PC-3 (cell line): ENCODE measurements at regions not wholly inside any gene's neighbourhood (a gene's known extent, or its start where the extent isn't known, plus 50 kb on each side); places are given as distances from the start of the nearest gene placed in this dataset.

Source experiments
- ATAC-seq: fragments of 200-7000 bp; cut with Tn5 transposase; 2 replicates; pipeline ENCODE4 v1.9.1; 2020; ENCODE audit warnings: mild to moderate bottlenecking, moderate library complexity
- BruUV-seq: library from RNA; stranded (reverse); fragments of 400-500 nt; replicated peaks from 2 replicates; lab custom pipeline; 2021; lab: Mats Ljungman, UMichigan
- CTCF ChIA-PET: fragments of 300-600 bp; sonication (Branson Sonifier 250); formaldehyde crosslinking; loops from one replicate; lab custom pipeline; 2022; ENCODE audit warnings: antibody characterized with exemption; lab: Charles Lee
- POLR2A ChIA-PET: fragments of 300-600 bp; sonication (Branson Sonifier 250); formaldehyde crosslinking; loops from one replicate; lab custom pipeline; 2022; ENCODE audit warnings: antibody characterized with exemption; ENCODE audit not compliant: unreplicated experiment; lab: Charles Lee
- DNase-seq: peaks from one replicate; pipeline ENCODE4 v3.0.0-alpha.2; 2015
- H2AFZ ChIP-seq: fragments of 300-600 bp; sonication (generic); 2 replicates; pipeline ENCODE4 v1.6.0; 2016; ENCODE audit warnings: antibody characterized with exemption, low read length
- H3F3A ChIP-seq: fragments of 300-600 bp; sonication (generic); one replicate; pipeline ENCODE4 v1.6.0; 2017; ENCODE audit warnings: antibody characterized with exemption, low read length, control low read depth, mild to moderate bottlenecking; ENCODE audit not compliant: unreplicated experiment
- H3K27ac ChIP-seq: fragments of 300-600 bp; sonication (generic); 2 replicates; pipeline ENCODE4 v1.5.1; 2016; ENCODE audit warnings: mild to moderate bottlenecking, low read length
- H3K27me3 ChIP-seq: fragments of 300-600 bp; sonication (generic); 2 replicates; pipeline ENCODE4 v1.6.1; 2016; ENCODE audit warnings: low read length, mixed read lengths
- H3K36me3 ChIP-seq: fragments of 300-600 bp; sonication (generic); 2 replicates; pipeline ENCODE4 v1.6.1; 2016; ENCODE audit warnings: low read depth, mixed run types, low read length, mixed read lengths
- H3K4me1 ChIP-seq: fragments of 300-600 bp; sonication (generic); 2 replicates; pipeline ENCODE4 v1.5.1; 2016; ENCODE audit warnings: low read length; ENCODE audit not compliant: insufficient read depth
- H3K4me2 ChIP-seq: fragments of 300-600 bp; sonication (generic); 2 replicates; pipeline ENCODE4 v1.6.0; 2016; ENCODE audit warnings: low read length
- H3K4me3 ChIP-seq: fragments of 300-600 bp; sonication (generic); 2 replicates; pipeline ENCODE4 v1.5.1; 2016; ENCODE audit warnings: mild to moderate bottlenecking, low read length, mixed read lengths
- H3K79me2 ChIP-seq: fragments of 300-600 bp; sonication (generic); 2 replicates; pipeline ENCODE4 v1.6.1; 2017; ENCODE audit warnings: low read length, mixed read lengths
- H3K9ac ChIP-seq: fragments of 300-600 bp; sonication (generic); 2 replicates; pipeline ENCODE4 v1.6.0; 2016; ENCODE audit warnings: mild to moderate bottlenecking, low read length
- H3K9me2 ChIP-seq: fragments of 300-600 bp; sonication (generic); replicated peaks from 2 replicates; pipeline ENCODE4 v1.6.1; 2016; ENCODE audit warnings: mixed run types, low read length, mixed read lengths
- H3K9me3 ChIP-seq: fragments of 300-600 bp; sonication (generic); 2 replicates; pipeline ENCODE4 v1.6.1; 2016; ENCODE audit warnings: low read length, mixed read lengths
- H4K20me1 ChIP-seq: fragments of 300-600 bp; sonication (generic); 2 replicates; pipeline ENCODE4 v1.6.1; 2016; ENCODE audit warnings: low read length, mixed read lengths
- EZH2 ChIP-seq: fragments of 300-600 bp; sonication (generic); IDR thresholded peaks from one replicate; pipeline ENCODE4 v1.6.1; 2017; ENCODE audit warnings: antibody characterized with exemption, mild to moderate bottlenecking, low read length; ENCODE audit not compliant: unreplicated experiment
- EZH2phosphoT487 ChIP-seq: fragments of 300-600 bp; sonication (generic); IDR thresholded peaks from 2 replicates; pipeline ENCODE4 v1.6.1; 2018; ENCODE audit warnings: mild to moderate bottlenecking, antibody characterized with exemption, low read length, borderline replicate concordance
- intact Hi-C: fragments of 100-400 bp; cut with micrococcal nuclease; formaldehyde crosslinking; loops from 2 replicates; pipeline ENCODE4 v1.9.0; 2023
- TF ChIP-seq, protein P1 (sequence below): fragments of 300-600 bp; sonication (generic); conservative IDR thresholded peaks from 2 replicates; pipeline ENCODE4 v1.5.1; 2017; ENCODE audit warnings: antibody characterized with exemption, low read depth, mild to moderate bottlenecking, low read length

DNA sequence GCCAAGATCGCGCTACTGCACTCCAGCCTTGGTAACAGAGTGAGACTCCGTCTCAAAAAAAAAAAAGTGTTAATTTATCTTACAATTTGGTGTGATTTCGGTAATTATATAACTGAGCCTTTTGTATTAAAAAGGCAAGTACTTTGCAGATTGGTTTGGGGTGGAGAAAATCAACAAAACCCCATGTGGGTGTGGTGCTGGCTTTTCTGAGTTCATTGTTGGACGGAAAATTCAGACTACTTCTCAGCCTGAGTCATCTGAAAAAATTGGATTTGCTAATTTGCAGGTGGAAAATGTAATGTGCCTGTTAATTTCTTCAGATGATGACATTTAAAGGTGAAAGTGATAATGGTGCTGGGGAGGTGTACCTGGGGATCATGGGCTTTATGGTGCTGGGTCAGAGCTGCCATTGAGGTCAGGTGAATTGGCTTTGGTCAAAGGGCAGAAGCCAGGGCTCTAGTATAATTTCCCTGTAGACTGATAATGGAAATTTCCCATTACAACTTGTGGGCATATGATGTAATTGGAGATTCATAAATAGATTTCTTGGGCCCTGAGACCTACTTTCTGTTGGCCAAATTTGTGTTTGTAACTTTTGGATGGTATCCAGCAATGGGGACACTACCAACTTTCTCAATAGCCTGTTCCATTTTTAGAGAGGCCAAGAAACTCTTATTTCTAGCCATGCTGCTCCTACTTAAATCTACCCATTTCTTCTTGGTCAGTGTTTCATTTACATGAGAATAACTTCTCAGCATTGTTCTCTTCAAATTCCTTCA lies 74.3 kb upstream of the TEX13D start:
- CTCF ChIA-PET: no interaction called here
- Histone ChIP-seq H3K4me2 (no peak overlapping the region), H3K36me3 (no peaks in the 10 kb centered on the region), H3K79me2 (no peaks in the 10 kb centered on the region), H3K4me1 (no peaks in the 10 kb centered on the region), H3K9ac (no peak overlapping the region), H3K9me2 (no peaks in the 10 kb centered on the region), H3K27ac (no peak overlapping the region), H2AFZ (no peak overlapping the region), H3K27me3 (no peaks in the 10 kb centered on the region), H3K9me3 (no peaks in the 10 kb centered on the region), H3F3A (no peaks in the 10 kb centered on the region), H3K4me3 (no peak overlapping the region), H4K20me1 (no peaks in the 10 kb centered on the region)
- TF ChIP-seq EZH2phosphoT487: no peak
- TF ChIP-seq, protein P1, sequence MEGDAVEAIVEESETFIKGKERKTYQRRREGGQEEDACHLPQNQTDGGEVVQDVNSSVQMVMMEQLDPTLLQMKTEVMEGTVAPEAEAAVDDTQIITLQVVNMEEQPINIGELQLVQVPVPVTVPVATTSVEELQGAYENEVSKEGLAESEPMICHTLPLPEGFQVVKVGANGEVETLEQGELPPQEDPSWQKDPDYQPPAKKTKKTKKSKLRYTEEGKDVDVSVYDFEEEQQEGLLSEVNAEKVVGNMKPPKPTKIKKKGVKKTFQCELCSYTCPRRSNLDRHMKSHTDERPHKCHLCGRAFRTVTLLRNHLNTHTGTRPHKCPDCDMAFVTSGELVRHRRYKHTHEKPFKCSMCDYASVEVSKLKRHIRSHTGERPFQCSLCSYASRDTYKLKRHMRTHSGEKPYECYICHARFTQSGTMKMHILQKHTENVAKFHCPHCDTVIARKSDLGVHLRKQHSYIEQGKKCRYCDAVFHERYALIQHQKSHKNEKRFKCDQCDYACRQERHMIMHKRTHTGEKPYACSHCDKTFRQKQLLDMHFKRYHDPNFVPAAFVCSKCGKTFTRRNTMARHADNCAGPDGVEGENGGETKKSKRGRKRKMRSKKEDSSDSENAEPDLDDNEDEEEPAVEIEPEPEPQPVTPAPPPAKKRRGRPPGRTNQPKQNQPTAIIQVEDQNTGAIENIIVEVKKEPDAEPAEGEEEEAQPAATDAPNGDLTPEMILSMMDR: no peak
- TF ChIP-seq EZH2: no peak
- DNase-seq (no peak), ATAC-seq (no peak)
- BruUV-seq: no TSS peak
- POLR2A ChIA-PET: no interaction called here
- intact Hi-C loops: no loop called here

DNA sequence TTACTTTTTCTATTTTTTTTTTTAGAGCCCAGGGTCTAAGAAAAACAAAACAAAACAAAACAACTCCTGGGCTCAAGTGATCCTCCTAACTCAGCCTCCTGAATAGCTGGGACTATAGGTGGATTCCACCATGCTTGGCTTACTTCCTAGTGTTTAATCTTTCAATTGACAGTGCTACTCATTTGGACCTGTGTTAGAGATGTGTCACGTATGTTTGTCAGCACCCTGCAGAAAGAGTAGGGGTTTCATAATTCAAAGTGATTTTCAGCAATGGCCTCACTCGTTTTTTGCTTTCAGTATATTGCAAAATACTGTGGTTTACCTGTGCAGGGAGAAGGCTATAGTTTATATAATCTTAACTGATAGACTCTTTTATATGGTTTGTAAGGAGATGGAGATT lies 71.6 kb upstream of the TEX13D start:
- intact Hi-C loops: no loop called here
- no peak overlapping the region for H2AFZ ChIP-seq
- H3K4me3 ChIP-seq: no peak overlapping the region
- H3K9me3 ChIP-seq: no peaks in the 10 kb centered on the region
- no peaks in the 10 kb centered on the region for H4K20me1 ChIP-seq
- ChIA-PET POLR2A (no interaction called here), CTCF (no interaction called here)
- no peak for DNase-seq
- H3K4me2 ChIP-seq: no peak overlapping the region
- H3F3A ChIP-seq: no peaks in the 10 kb centered on the region
- no peak overlapping the region for H3K9ac ChIP-seq
- H3K79me2 ChIP-seq: no peaks in the 10 kb centered on the region
- TF ChIP-seq EZH2phosphoT487 (no peak), EZH2 (no peak)
- TF ChIP-seq, protein P1: no peak
- no peaks in the 10 kb centered on the region for H3K4me1 ChIP-seq
- ATAC-seq: no peak
- no peaks in the 10 kb centered on the region for H3K27me3 ChIP-seq
- no peaks in the 10 kb centered on the region for H3K9me2 ChIP-seq
- no TSS peak for BruUV-seq
- no peaks in the 10 kb centered on the region for H3K36me3 ChIP-seq
- H3K27ac ChIP-seq: no peak overlapping the region

DNA sequence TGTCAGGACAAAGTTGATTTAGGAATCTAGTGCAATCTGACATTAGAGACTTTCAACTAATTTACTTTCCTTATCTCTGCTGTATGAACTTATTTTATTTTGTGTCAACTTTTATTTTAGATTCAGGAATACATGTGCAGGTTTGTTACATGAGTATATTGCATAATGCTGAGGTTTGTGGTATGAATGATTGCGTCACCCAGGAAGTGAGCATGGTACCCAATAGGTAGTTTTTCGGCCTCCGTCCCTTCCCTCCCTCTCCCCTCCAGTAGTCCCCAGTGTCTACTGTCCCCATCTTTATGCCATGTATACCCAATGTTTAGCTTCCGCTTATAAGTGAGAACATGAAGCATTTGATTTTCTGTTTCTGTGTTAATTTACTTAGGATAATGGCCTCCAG lies 68.7 kb upstream of the TEX13D start:
- Histone ChIP-seq H3K79me2 (no peaks in the 10 kb centered on the region), H3K9me2 (no peaks in the 10 kb centered on the region), H3K4me1 (no peaks in the 10 kb centered on the region), H3K4me3 (no peak overlapping the region), H3K27me3 (no peaks in the 10 kb centered on the region), H3K27ac (no peak overlapping the region), H3K4me2 (no peak overlapping the region), H3K9me3 (no peaks in the 10 kb centered on the region), H3F3A (no peaks in the 10 kb centered on the region), H3K36me3 (no peaks in the 10 kb centered on the region), H2AFZ (no peak overlapping the region), H4K20me1 (no peaks in the 10 kb centered on the region), H3K9ac (no peak overlapping the region)
- no TSS peak for BruUV-seq
- TF ChIP-seq, protein P1: no peak
- TF ChIP-seq EZH2: no peak
- TF ChIP-seq EZH2phosphoT487: no peak
- no peak for ATAC-seq
- intact Hi-C loops: no loop called here
- DNase-seq: peak; percentile 18
- ChIA-PET POLR2A (no interaction called here), CTCF (no interaction called here)
